HG03342 (cell line): ENCODE measurements at regions not wholly inside any gene's neighbourhood (a gene's known extent, or its start where the extent isn't known, plus 50 kb on each side); places are given as distances from the start of the nearest gene placed in this dataset.

Source experiments
- ATAC-seq: cut with Tn5 transposase; IDR thresholded peaks from one replicate; pipeline ENCODE4 v1.9.1; 2021; ENCODE audit warnings: mild to moderate bottlenecking, moderate library complexity; ENCODE audit not compliant: unreplicated experiment

- no peak for ATAC-seq
These were observed 347.5 kb downstream of the SAMD5 start for GRCh38 chr6:147855803-147856482.

- no peak for ATAC-seq
These were observed 348.2 kb downstream of the SAMD5 start for GRCh38 chr6:147856687-147857086.

- no peak for ATAC-seq
These were observed 349.9 kb downstream of the SAMD5 start for GRCh38 chr6:147858421-147858820.

GRCh38 chr6:147859071-147859470, 350.6 kb downstream of the SAMD5 start:
- no peak for ATAC-seq

GRCh38 chr6:147861696-147862095, 353.2 kb downstream of the SAMD5 start:
- ATAC-seq, result no peak

- no peak for ATAC-seq
These were observed 359.1 kb downstream of the SAMD5 start for GRCh38 chr6:147867433-147868226.

- no peak for ATAC-seq
These were observed 360.1 kb downstream of the SAMD5 start for GRCh38 chr6:147868427-147869190.

- no peak for ATAC-seq
These were observed 360.7 kb downstream of the SAMD5 start for GRCh38 chr6:147869201-147869600.

GRCh38 chr6:147869869-147870268, 361.4 kb downstream of the SAMD5 start:
- no peak for ATAC-seq

GRCh38 chr6:147870506-147871110, 362.1 kb downstream of the SAMD5 start:
- no peak for ATAC-seq

GRCh38 chr6:147872002-147872401, 363.5 kb downstream of the SAMD5 start:
- no peak for ATAC-seq

GRCh38 chr6:147873816-147874215, 365.3 kb downstream of the SAMD5 start:
- no peak for ATAC-seq

- no peak for ATAC-seq
These were observed 365.8 kb downstream of the SAMD5 start for GRCh38 chr6:147874322-147874721.

- no peak for ATAC-seq
These were observed 370.6 kb downstream of the SAMD5 start for GRCh38 chr6:147879031-147879580.

GRCh38 chr6:147881432-147881831, 372.9 kb downstream of the SAMD5 start:
- ATAC-seq, result no peak

GRCh38 chr6:147888374-147888773, 379.9 kb downstream of the SAMD5 start:
- no peak for ATAC-seq

- no peak for ATAC-seq
These were observed 383.2 kb downstream of the SAMD5 start for GRCh38 chr6:147891671-147892070.

GRCh38 chr6:147892476-147892875, 384.0 kb downstream of the SAMD5 start:
- no peak for ATAC-seq

GRCh38 chr6:147895272-147895671, 386.8 kb downstream of the SAMD5 start:
- ATAC-seq, result no peak

GRCh38 chr6:147900247-147900830, 391.8 kb downstream of the SAMD5 start:
- ATAC-seq, result no peak

GRCh38 chr6:147903321-147903720, 394.8 kb downstream of the SAMD5 start:
- no peak for ATAC-seq
